Activated CD4-positive, alpha-beta T cell treated with anti-CD3 and anti-CD28 coated beads for 1 hour (primary cell): ENCODE measurements at regions not wholly inside any gene's neighbourhood (a gene's known extent, or its start where the extent isn't known, plus 50 kb on each side); places are given as distances from the start of the nearest gene placed in this dataset.

ENCODE experiments used
- DNase-seq: peaks from one replicate; pipeline ENCODE4 v3.0.0-alpha.2; 2020

DNA sequence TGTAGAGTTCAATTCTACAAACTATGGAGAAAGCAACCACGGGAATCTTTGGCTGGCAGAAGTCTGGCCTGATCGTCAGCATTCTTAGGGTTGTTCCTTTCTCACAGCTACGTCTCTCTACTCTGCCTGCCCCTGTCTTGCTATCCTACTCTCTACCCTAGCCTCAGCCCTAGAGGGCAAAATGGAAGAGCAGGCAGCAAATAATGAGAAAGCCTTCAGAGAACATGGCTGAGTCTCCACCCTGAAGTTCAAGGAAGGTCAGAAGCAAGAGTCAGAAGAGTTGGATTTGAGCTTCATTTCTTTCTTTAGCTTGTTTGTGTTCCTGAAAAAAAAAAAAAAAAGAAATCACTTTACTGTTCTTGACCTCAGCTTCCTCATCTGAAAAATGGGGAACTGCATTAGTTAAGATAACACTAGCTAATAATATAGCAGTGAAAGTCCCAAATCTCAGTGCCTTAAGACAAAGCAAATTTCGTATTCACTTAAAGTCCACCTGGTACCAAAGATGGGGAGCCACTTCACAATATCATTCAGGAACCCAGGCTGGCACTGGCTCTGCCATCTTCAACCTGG is 50.2 kb upstream of the CCND2 start:
- no peak for DNase-seq

DNA sequence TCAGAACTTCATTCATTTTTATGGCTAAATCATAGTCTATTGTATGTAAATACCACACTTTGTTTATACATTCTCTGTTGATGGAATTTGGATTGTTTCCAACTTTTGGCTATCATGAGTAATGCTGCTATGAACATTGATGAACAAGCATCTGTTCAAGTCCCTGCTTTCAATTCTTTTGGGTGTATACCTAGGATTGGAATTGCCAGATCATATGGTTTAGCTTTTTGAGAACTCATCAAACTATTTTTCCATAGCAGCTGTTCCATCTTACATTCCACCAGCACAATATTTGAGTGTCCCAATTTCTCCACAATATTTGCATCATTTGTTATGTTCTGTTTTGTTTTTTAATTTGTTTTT is 52.3 kb upstream of the CCND2 start:
- DNase-seq: no peak

DNA sequence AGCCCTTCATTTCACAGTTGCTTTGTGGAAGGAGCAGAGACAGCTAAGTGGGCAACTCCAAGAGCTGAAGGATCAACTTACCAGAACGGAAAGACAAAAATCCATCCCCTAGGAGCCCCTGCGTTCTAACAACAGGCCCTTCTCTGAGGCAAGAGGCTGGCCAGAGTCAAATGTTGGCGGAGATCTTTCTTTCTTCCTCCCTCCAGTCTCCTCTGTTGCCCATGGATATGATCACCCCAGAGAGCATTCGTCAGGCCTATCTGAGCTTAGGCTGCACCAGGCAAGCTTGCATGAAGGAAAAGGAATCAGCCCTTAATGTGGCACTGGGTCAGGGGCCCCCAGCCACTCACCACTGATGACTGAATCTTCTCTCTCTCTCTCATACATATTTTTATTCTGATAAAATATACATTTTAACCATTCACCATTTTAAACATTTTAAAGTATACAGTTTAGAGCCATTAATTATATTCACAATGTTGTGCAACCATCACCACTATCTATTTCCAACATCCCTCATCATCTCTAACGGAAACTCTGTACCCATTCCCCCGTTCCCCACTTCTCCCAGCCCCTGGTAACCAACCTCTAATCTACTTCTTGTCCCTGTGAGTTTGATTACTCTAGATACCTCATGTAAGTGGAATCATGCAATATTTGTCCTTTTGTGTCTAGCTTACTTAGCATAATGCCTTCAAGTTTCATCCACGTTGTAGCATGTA is 52.9 kb upstream of the CCND2 start:
- no peak for DNase-seq

DNA sequence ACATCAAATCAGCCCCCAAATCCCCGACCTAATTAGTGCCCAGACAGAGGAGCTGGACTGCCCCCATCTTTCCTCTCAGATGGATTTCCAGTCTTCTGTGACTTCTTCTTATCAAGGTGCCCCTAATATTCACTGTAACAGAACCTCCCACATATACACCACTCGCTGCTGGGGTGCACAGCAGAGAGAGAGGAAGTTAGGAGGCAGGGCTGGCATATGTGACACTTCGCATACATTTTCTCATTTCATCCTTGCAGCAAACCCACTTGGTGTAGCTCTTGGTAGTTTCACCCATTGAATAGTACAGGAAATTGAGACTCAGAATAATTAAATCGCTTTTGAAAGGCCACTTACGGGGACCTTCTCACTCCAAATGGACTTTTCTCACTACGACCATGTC is 56.5 kb upstream of the CCND2 start:
- DNase-seq: no peak

DNA sequence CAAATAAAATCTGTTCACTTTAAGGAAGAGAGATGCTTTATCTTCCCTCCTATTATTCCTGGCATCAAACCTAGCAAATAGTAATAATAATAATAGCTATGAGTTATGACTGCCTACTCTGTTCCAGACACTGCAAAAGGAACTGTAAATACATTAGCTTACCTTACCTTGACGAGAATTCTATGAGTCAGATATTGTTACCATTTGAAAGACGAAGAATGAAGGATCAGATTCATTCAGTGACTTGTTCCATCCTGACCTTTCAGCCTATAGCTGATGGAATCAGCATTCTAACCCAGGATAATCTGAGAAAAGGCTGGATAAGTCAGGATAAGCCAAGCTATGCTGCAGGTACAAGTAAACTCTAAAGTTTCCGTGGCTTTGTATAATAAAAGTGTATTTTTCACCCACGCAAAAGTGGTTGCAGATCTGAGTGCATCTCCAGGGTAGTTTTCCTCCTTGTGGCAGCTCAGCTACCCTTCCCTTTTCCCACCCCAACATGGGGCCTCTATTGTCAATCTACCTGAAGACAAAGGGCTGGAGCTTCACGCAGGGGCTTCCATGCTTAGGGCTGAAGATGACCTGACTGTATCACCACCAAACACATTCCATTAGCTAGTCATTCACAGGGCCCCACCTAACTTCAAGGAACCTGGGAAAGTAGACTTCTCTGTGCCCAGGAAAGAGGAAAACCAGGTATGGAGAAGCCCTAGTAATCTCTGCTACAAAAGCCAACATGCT is 57.2 kb upstream of the CCND2 start:
- no peak for DNase-seq

DNA sequence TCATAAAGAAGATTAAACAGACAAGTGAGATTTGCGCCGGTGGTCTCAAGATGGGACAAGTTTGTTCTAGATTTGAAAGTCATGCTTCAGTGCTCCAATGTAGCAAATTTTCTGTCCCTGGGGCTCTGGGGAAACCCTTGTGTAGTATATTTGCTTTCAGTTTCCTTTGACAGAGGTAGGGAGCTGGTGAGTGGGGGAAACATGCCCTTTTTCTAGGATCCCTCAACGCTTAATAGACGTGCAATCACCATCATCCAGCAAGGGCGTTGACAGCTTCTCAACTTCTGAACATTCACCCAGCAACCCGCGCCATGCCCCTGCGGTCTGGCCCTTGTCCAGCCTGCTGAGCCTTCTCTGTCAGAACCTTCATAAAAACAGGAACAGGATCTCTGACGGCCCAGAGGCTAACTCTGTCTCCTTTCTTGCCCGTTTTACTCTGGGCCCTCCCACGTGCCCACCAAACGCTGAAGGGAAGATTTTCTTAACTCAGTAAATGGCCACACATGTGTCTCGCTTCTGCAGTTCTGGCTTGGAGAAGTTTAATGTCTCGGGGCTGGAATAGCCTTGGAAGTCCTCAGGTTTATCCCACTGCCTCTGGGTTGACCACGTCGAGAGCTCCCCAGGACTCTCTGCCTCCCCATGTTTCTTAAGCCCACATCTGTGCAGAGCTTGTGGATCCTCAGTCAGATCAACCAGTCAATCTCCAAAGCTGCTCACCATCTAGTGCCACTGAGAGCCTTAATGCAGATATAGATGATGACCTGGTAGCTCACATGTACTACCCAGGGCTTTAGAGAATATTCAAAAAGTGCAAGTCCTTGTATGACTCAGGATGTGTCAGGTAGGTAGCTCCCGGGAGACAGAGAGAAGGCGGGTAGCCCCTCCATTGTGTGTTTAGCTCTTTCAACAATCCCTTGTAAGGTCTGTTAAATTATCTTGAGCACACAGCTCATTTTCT is 58.1 kb upstream of the CCND2 start:
- no peak for DNase-seq

DNA sequence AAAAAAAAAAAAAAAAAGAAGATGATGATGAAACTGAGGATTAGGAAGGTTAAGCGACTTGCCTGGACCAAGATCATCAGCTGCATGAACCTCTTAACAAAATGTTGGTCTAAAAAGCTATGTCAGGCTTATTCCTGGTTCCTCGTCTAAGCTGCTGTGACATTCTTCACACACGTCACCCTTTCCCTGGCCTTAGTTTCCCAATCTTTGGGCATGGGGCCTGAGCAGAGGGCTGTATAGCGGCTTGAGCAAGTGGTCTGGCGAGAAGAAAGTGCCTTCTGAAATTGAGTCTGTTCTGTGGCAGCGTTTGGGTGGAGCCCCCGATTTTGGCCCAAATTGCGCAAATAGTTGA is 58.7 kb upstream of the CCND2 start:
- no peak for DNase-seq

DNA sequence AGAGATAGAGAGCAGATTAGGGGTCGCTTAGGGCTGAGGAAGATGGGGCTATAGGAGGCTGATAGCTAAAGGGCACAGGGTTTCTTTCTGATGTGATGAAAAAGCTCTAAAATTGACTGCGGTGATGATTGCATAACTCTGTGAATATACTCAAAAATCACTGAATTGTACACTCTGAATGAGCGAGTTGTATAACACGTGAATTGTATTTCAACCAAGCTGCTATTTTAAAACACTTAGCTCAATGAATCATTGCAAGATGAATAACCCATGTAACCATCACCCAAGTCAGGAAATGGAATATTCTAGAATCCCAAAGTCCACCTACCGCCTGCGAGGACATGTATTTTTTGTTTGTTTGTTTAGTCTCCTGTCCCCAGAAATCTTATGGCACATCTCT is 60.1 kb upstream of the CCND2 start:
- DNase-seq: no peak

DNA sequence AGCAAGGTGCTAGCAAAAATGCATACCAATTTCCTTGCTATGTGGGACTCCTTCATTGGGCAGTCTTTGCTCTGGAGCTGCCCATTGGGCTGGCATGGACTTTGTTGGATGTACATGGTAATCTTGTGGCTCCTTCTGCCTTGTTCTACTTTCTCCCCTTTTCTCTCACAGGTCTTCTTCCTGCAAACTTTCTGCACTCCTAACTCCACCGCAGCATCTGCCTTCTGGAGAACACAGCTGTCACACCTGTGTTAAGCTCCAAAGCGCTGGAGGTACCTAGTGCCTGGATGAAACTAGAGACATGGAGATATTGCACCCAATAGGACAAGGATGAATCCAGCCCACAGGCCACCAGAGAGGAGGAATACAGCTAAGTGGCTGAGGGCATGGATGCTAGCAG is 60.7 kb upstream of the CCND2 start:
- DNase-seq: no peak

DNA sequence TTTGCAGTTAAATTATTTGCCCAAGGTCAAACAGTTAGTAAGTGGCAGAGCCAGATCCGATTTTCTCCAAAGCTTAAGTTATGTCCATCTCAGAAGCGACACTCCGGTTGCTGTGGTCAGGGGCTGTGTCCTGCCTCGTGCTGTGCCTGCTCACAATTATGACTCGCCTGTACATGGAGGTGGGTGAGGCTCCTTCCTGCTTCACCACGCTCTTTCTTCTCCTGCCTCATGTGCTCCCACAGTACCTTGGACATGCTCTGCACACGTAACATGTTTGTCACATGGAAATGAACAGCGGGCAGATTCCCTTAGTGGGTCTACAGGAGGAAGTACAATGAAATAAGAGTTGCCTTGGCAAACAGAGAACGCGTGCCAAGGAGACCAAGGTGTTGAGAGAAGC is 62.2 kb upstream of the CCND2 start:
- DNase-seq: no peak

DNA sequence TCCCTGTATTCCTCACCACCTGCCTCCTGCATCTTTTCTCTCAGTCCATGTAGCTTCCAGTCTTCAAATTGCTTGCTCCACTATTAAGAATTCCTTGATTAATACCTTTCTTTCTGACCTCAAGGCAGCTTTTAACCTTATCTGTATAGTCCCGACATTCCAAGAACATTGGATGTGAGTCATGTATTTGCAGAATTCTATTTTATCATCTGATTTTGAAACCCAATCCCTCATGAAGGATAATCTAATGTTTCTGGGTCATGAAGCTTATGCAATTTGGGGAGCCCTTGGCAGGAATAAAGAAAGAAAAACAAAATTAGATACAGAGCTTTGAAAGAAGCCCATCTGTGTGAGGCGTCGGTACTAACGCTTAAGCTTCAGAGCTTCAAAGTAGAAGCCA is 63.4 kb upstream of the CCND2 start:
- DNase-seq: no peak

DNA sequence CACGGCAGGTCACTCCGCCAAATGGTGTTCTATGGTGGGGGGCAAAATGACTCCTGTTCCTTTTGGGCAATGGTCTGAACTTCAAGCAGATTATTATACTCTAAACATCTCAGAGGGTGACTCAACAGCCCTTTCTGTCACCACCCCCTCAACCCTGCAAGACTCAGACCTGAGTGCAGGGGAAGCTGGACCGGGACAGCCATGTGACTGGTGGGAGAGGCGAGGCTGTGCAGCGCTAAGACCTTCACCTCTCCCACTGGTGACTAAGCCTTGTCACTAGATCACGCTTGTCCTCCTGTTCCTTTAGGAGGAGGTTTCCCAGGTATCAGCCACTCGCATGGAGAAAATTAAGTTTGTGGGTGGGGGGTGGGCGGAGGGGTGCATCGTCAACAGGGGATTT is 67.1 kb upstream of the CCND2 start:
- DNase-seq: no peak

DNA sequence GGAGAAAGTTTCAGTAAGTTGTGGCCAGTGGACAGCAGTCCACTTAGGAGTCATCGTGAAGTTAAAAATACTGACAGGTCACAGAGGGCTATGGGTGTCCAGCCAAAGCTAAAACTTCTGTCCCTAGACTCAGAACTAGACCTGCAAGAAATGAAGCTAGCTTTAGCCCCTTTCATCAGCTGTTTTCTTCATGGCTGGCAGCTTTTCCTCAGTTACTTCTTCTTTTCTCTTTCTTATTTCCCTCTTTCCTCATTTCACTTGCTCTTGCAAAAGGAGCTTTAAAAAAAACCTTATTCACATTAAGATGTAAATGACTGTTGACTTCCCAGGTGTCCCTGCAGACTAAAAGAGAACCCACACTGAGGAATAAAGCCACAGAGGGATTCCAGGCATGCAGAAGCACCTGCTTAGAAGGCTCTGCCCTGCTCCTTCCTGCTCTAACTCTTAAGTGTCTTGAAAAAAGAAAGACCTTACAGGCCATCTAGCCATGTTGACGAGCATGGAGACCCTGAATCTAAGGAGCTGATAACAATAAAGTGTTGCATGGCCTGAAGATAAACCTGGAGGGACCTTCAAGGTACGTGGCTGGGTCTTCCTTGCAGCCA is 69.7 kb upstream of the CCND2 start:
- DNase-seq: no peak

DNA sequence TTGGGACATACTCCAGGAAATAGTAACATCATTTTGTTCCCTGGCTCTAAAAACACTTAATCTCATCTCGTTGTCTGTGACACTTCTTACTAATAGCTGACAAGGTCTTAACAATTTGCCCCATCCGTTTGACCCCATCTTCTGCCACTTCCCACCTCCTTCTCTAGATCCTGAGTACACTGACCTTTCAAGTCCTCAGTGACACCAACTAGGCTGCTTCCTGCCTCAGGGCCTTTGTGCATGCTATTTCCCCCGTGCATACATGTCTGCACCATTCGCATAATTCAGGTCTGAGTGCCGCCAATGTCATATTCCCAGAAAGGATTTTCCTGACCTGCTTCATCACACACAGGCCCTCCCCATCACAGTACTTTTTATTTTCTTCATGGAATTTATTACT is 70.6 kb upstream of the CCND2 start:
- no peak for DNase-seq

DNA sequence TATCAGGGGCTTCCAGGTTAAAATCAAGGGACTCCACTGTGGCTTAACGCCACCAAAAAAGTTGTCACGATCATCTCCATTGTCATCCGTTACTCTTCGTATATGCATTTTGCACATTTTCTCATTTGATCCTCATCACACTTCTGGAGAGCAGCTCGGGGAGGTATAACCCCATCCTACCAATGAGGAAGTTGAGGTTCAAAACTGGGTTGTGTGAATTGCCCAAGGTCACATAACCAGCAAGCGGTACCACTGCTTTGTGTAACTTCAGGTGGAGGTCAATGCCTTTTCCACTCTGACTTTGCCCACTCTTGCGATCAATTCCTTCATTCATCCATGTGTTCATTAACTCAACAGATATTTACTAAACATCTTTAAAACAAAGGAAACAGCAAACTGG is 71.1 kb upstream of the CCND2 start:
- no peak for DNase-seq

DNA sequence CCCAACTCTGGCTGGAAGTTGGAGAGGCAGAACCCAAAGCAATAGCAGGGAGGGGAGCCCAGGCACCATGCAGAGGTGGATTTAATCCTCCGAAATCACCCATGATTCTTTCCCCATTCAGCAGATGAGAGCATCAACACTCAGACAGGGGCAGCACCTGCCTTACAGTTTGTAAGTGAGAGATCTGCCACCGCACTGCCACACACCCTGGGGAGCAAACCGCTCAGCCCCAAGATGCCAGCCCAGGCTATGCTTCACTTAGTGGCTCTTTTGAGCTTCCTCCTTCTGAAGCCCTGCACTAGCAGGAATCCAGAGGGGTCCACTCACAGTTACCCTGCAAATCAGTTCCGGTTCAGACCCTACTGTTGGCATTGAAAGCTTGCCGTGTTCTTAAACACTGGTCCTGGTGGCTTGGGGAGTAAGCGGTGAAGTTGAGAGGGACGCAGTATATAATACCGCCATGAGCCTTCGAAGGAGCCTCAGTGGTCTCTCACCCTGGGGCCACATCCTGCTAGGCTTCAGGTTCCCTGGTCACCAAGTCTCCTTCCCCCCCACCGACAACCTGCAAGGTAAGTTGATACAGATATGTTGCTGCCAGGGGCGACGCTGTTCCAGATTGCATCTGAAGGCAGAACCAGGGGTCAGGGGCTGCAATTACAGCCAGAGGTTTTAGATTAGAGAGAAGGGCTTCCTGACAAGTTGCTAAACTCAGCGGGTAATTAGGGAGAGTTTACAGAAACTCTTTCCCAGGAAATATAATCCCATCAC is 72.0 kb upstream of the CCND2 start:
- DNase-seq: no peak

DNA sequence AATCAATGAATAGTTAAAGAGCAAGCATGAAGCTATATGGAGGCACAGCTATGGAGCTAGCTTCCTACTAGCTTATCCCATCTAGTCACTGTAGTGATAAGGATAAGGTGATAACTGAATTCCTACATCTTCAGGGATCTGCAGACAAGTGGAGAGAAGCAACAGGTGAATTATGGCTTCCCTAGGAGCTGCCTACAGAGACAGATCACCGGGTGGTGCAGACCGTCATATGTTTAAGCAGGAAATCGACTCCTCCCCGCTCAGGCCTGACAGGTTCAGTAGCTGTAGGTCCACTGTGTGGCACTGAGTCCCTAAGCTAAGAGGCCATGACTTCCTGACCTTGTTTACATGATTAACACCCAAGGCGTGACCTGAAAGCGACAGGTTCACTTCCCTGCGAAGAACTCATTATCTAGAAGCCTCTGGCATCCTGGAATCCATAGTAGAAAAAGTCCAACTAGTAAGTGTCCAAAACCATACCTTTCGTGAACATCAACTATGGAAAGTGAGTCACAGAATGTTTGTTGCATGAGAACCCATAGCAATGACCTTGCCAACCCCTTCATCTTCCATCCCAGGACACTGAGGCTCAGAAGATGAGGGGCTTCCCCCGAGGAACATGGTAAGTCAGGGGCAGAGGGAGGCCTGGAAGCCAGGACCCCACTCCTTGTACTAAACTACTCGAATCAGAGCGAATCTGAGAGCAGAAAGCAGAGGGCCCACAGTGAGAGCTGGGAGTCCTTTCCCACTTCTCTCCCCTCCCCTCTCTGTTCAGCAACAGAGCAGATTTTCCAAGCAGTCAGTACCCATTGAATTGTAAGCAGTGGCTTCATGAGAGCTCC is 75.4 kb upstream of the CCND2 start:
- DNase-seq: no peak

DNA sequence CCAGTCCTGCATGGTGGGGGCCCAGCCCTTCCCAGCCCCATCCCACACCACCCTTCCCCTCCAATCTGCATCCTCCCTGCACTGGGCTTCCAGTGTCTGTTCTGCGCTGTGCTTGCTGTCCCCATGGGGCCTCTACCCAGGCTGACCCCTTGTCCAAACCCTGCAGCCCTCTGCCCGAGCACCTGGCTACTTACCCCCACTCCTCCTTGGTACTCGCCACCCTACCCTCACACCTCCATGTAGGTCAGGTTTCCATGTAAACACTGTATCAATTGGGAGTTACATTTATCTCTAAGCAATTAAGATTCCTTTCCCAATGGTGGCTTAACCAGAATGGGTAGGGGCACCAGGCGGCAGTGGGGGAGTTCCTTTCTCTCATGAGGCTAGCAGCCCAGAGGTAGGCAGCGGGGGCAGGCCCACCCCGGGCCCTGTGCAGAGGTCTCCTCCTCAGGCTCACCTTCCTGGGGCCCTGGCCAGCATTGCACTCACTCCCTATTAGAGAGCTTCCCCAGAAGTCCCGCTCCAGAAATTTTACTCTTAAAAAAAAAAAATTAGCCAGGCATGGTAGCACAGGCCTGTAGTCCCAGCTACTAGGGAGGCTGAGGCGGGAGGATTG is 76.6 kb upstream of the CCND2 start:
- DNase-seq: no peak

DNA sequence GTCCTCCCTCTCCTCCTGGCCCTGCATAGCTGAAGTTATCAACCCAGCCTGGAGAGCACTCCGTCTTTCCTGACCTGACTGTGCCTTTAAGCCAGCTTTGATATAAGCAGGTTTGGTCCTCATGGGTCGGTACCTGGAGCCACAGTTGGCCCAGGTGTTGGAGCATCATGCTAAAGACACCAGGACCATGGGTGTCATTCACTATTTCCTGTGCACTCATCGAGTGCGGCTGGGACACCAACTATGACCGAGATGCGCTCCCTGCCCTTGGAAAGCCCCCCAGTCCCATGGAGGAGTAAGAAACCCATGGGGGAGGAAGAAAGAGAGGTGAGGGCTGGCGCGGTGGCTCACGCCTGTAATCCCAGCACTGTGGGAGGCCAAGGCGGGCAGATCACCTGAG is 78.9 kb upstream of the CCND2 start:
- DNase-seq: no peak

DNA sequence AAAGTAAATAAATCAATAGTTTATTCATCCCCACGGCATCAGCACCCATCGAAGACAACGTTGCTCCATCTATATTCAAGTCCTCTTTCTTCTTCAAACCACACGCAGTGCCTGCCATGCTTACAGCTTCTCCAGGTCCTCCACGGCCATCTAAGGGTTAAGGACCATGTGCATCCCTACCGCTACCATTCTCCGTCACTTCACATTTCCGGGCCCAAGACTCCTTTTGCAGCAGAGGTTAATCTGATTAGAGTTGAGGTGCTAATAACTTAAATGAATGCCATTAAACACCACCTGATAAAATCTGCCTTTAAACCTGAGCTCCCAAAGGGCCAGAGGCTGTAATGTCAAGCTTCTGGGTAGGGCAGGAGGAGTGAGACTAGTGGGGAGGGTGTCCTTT is 79.7 kb upstream of the CCND2 start:
- DNase-seq: no peak

DNA sequence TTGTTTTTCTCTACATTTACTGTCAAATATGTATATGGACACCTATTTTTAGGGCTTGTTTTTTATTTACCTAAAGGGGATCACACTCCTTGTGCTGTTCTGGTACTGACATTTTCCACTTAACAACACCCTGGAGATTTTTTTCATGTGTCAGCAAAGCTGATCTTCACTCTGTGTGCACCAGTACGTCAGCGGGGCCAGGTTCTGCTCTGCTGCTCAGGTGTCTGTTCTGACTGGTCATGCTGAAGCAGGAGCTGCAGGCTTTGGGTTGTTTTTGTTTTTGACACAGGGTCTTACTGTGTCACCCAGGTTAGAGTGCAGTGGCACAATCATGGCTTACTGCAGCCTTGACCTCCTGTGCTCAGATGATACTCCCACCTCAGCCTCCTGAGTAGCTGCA is 81.9 kb upstream of the CCND2 start:
- DNase-seq: no peak
